Uterus (tissue), 2 donors: ENCODE measurements at regions not wholly inside any gene's neighbourhood (a gene's known extent, or its start where the extent isn't known, plus 50 kb on each side); places are given as distances from the start of the nearest gene placed in this dataset.

Experiments used
- CTCF ChIP-seq, 4 experiments: fragments of 200-600 bp in 2 of 4; fragments of 450-650 bp in 2 of 4; sonication (generic) in 2 of 4; IDR thresholded peaks; one replicate each; pipeline ENCODE4 v1.5.1; 2016 to 2019; ENCODE audit warnings: antibody characterized with exemption in 4 of 4, mild to moderate bottlenecking in 2 of 4, moderate library complexity in 1 of 4
- POLR2A ChIP-seq, 2 donors: fragments of 450-650 bp; IDR thresholded peaks; one replicate each; pipeline ENCODE4 v1.6.1; 2016; ENCODE audit warnings: antibody characterized with exemption in 2 of 2, mild to moderate bottlenecking in 1 of 2, moderate library complexity in 1 of 2

- TF ChIP-seq CTCF (IDR thresholded peaks at IDR 0.05) = no peak
- TF ChIP-seq POLR2A (IDR thresholded peaks at IDR 0.05) = no peak
Measured at GRCh38 chrX:96211953-96212352, 472.7 kb upstream of the DIAPH2 start.
